ENCODE measurements at regions not wholly inside any gene's neighbourhood (a gene's known extent, or its start where the extent isn't known, plus 50 kb on each side); places are given as distances from the start of the nearest gene placed in this dataset.

GRCh38 chr3:63046152-63046551, 170.9 kb upstream of the CADPS start:
- DNase-seq (ENCODE audit: extremely low spot score, unreplicated experiment), result no peak
- TF ChIP-seq CTCF (IDR thresholded peaks at IDR 0.05), result no peak
- Mint-ChIP-seq H3K4me3 (ENCODE audit: unreplicated experiment) (no peak overlapping the region), H3K4me1 (ENCODE audit: unreplicated experiment) (no peaks in the 10 kb centered on the region), H3K9me3 (ENCODE audit: unreplicated experiment) (peaks cover 5% of the 10 kb centered on the region), H3K27me3 (ENCODE audit: unreplicated experiment) (no peaks in the 10 kb centered on the region), H3K27ac (ENCODE audit: unreplicated experiment) (no peak overlapping the region), H3K36me3 (ENCODE audit: unreplicated experiment) (no peaks in the 10 kb centered on the region)

GRCh38 chr3:63046580-63046979, 171.4 kb upstream of the CADPS start:
- no peak for DNase-seq (ENCODE audit: extremely low spot score, unreplicated experiment)
- TF ChIP-seq CTCF (IDR thresholded peaks at IDR 0.05), result no peak
- Mint-ChIP-seq H3K36me3 (ENCODE audit: unreplicated experiment) (no peaks in the 10 kb centered on the region), H3K9me3 (ENCODE audit: unreplicated experiment) (peaks cover 5% of the 10 kb centered on the region), H3K27me3 (ENCODE audit: unreplicated experiment) (no peaks in the 10 kb centered on the region), H3K4me1 (ENCODE audit: unreplicated experiment) (no peaks in the 10 kb centered on the region), H3K27ac (ENCODE audit: unreplicated experiment) (no peak overlapping the region), H3K4me3 (ENCODE audit: unreplicated experiment) (no peak overlapping the region)

GRCh38 chr3:63047068-63047467, 171.9 kb upstream of the CADPS start:
- DNase-seq (ENCODE audit: extremely low spot score, unreplicated experiment), result no peak
- Mint-ChIP-seq H3K27me3 (ENCODE audit: unreplicated experiment) (no peaks in the 10 kb centered on the region), H3K4me1 (ENCODE audit: unreplicated experiment) (no peaks in the 10 kb centered on the region), H3K9me3 (ENCODE audit: unreplicated experiment) (peaks cover 9% of the 10 kb centered on the region), H3K36me3 (ENCODE audit: unreplicated experiment) (no peaks in the 10 kb centered on the region), H3K4me3 (ENCODE audit: unreplicated experiment) (no peak overlapping the region), H3K27ac (ENCODE audit: unreplicated experiment) (no peak overlapping the region)
- TF ChIP-seq CTCF (IDR thresholded peaks at IDR 0.05), result no peak

GRCh38 chr3:63048367-63049326, 173.4 kb upstream of the CADPS start:
- no peak for DNase-seq (ENCODE audit: extremely low spot score, unreplicated experiment)
- H3K4me1 Mint-ChIP-seq (ENCODE audit: unreplicated experiment), result no peaks in the 10 kb centered on the region
- H3K4me3 Mint-ChIP-seq (ENCODE audit: unreplicated experiment), result no peak overlapping the region
- no peaks in the 10 kb centered on the region for H3K27me3 Mint-ChIP-seq (ENCODE audit: unreplicated experiment)
- no peaks in the 10 kb centered on the region for H3K36me3 Mint-ChIP-seq (ENCODE audit: unreplicated experiment)
- no peak for TF ChIP-seq CTCF (IDR thresholded peaks at IDR 0.05)
- H3K27ac Mint-ChIP-seq (ENCODE audit: unreplicated experiment), result no peak overlapping the region
- peaks cover 9% of the 10 kb centered on the region for H3K9me3 Mint-ChIP-seq (ENCODE audit: unreplicated experiment)

- Mint-ChIP-seq H3K9me3 (ENCODE audit: unreplicated experiment) (peaks cover 9% of the 10 kb centered on the region), H3K27me3 (ENCODE audit: unreplicated experiment) (no peaks in the 10 kb centered on the region), H3K27ac (ENCODE audit: unreplicated experiment) (no peak overlapping the region), H3K4me1 (ENCODE audit: unreplicated experiment) (no peaks in the 10 kb centered on the region), H3K36me3 (ENCODE audit: unreplicated experiment) (no peaks in the 10 kb centered on the region), H3K4me3 (ENCODE audit: unreplicated experiment) (no peak overlapping the region)
- DNase-seq (ENCODE audit: extremely low spot score, unreplicated experiment), result no peak
- TF ChIP-seq CTCF (IDR thresholded peaks at IDR 0.05), result no peak
These were observed 175.4 kb upstream of the CADPS start for GRCh38 chr3:63050548-63051177.

All from osteocyte (in vitro differentiated cells).